ENCODE measurements at regions not wholly inside any gene's neighbourhood (a gene's known extent, or its start where the extent isn't known, plus 50 kb on each side); places are given as distances from the start of the nearest gene placed in this dataset.

GRCh38 chr2:105954891-105955290 lies 210.2 kb downstream of the NCK2 start:
- DNase-seq (ENCODE audit: low read depth, low spot score), result no peak
- no peak for TF ChIP-seq CTCF (IDR thresholded peaks at IDR 0.05; ENCODE audit: low read depth, low read length)
- Histone ChIP-seq H3K9me3 (ENCODE audit: control insufficient read depth, insufficient read depth, low read length) (no peaks in the 10 kb centered on the region), H3K27ac (ENCODE audit: low read depth, low read length) (no peak overlapping the region), H3K27me3 (ENCODE audit: control insufficient read depth, insufficient read depth, low read length) (peaks cover 10% of the 10 kb centered on the region), H3K4me3 (ENCODE audit: low read depth, low read length) (no peak overlapping the region)
- ChIA-PET CTCF (interaction anchor here (0.5 to 0.6 kb wide), 2 partner anchors 10 to 380 kb away, joined by 3 read pairs; no protein-coding TSS in a partner anchor), POLR2A (no interaction called here)

- ChIA-PET POLR2A (no interaction called here), CTCF (interaction anchor here (0.5 kb wide), 1 partner anchor 716 kb away, joined by 4 read pairs; no protein-coding TSS in a partner anchor)
Observed at GRCh38 chr2:105953942-105954341, 209.2 kb downstream of the NCK2 start.

GRCh38 chr2:105952131-105952530 lies 207.4 kb downstream of the NCK2 start:
- Histone ChIP-seq H3K27ac (ENCODE audit: low read depth, low read length) (no peak overlapping the region), H3K27me3 (ENCODE audit: control insufficient read depth, insufficient read depth, low read length) (peaks cover 10% of the 10 kb centered on the region), H3K4me3 (ENCODE audit: low read depth, low read length) (no peak overlapping the region), H3K9me3 (ENCODE audit: control insufficient read depth, insufficient read depth, low read length) (no peaks in the 10 kb centered on the region)
- DNase-seq (ENCODE audit: low read depth, low spot score), result no peak
- ChIA-PET CTCF (no interaction called here), POLR2A (no interaction called here)
- TF ChIP-seq CTCF (IDR thresholded peaks at IDR 0.05; ENCODE audit: low read depth, low read length), result no peak

More at GRCh38 chr2:105953942-105954341, 209.2 kb downstream of the NCK2 start:
- TF ChIP-seq CTCF (IDR thresholded peaks at IDR 0.05; ENCODE audit: low read depth, low read length), result no peak
- Histone ChIP-seq H3K4me3 (ENCODE audit: low read depth, low read length) (no peak overlapping the region), H3K27me3 (ENCODE audit: control insufficient read depth, insufficient read depth, low read length) (peaks cover 10% of the 10 kb centered on the region), H3K9me3 (ENCODE audit: control insufficient read depth, insufficient read depth, low read length) (no peaks in the 10 kb centered on the region), H3K27ac (ENCODE audit: low read depth, low read length) (no peak overlapping the region)
- no peak for DNase-seq (ENCODE audit: low read depth, low spot score)

- Histone ChIP-seq H3K9me3 (ENCODE audit: control insufficient read depth, insufficient read depth, low read length) (no peaks in the 10 kb centered on the region), H3K27ac (ENCODE audit: low read depth, low read length) (no peak overlapping the region), H3K27me3 (ENCODE audit: control insufficient read depth, insufficient read depth, low read length) (peaks cover 9% of the 10 kb centered on the region), H3K4me3 (ENCODE audit: low read depth, low read length) (no peak overlapping the region)
- CTCF ChIA-PET, result no interaction called here
- POLR2A ChIA-PET, result no interaction called here
- TF ChIP-seq CTCF (IDR thresholded peaks at IDR 0.05; ENCODE audit: low read depth, low read length), result no peak
- DNase-seq (ENCODE audit: low read depth, low spot score), result no peak
Observed at GRCh38 chr2:105951384-105951694, 206.6 kb downstream of the NCK2 start.

GRCh38 chr2:105950521-105951383 lies 206.0 kb downstream of the NCK2 start:
- ChIA-PET CTCF (no interaction called here), POLR2A (no interaction called here)
- H3K9me3 ChIP-seq (ENCODE audit: control insufficient read depth, insufficient read depth, low read length), result no peaks in the 10 kb centered on the region
- H3K4me3 ChIP-seq (ENCODE audit: low read depth, low read length), result no peak overlapping the region
- DNase-seq (ENCODE audit: low read depth, low spot score), result no peak
- peaks cover 8% of the 10 kb centered on the region for H3K27me3 ChIP-seq (ENCODE audit: control insufficient read depth, insufficient read depth, low read length)
- TF ChIP-seq CTCF (IDR thresholded peaks at IDR 0.05; ENCODE audit: low read depth, low read length), result no peak
- no peak overlapping the region for H3K27ac ChIP-seq (ENCODE audit: low read depth, low read length)

All from AG04450 (cell line).